ENCODE measurements at regions not wholly inside any gene's neighbourhood (a gene's known extent, or its start where the extent isn't known, plus 50 kb on each side); places are given as distances from the start of the nearest gene placed in this dataset.

DNA sequence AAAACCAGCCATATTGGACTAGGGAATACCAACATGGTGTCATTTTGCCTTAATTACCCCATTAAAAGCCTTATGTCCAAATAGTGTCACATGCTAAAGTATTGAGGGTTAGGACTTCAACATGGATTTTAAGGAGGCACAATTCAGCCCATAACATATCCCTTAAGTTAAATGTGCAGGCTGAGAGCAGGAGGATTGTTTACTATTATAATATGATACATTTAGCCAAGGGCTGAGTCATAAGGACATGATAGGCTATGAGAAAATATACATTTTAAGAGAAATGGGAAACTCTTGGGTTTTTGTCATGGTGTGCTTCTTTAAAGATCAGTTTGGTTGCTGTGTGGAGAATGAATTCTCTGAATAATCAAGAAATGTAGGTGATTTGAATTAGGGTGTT is 136.8 kb downstream of the RDH14 start:
- DNase-seq = no peak

DNA sequence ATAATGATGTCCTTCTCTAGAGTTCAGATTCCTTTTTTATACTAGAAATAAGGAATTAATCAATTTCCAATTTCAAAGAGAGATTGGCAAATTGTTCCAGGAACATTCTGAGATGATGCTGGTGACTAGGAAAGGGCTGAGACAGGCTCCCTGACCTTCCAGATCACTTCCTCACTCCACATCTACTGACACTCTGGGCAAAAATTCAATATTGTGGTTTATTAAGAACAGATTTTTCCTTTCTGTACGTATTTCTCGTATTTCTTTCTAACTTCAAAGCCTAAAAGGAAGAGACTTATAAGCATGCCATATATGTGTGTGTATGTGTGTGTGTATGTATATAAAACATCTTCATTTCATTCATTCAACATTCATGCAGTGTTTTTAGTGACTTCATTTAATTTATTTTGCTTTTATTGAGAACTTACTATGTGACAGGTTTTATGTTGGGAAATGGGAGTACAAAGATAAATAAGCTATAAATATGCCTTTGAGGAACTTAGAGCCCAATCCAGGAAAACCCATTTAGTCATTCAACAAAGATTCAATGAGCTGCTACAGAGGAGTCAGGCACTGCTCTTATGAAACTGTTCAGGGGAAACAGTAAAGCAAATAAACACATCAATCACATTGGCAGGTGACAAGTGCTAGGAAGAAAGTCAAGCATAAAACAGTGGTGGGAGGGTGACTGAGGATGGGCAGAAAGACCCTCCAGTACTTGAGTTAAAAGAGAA is 137.9 kb downstream of the RDH14 start:
- DNase-seq = no peak

DNA sequence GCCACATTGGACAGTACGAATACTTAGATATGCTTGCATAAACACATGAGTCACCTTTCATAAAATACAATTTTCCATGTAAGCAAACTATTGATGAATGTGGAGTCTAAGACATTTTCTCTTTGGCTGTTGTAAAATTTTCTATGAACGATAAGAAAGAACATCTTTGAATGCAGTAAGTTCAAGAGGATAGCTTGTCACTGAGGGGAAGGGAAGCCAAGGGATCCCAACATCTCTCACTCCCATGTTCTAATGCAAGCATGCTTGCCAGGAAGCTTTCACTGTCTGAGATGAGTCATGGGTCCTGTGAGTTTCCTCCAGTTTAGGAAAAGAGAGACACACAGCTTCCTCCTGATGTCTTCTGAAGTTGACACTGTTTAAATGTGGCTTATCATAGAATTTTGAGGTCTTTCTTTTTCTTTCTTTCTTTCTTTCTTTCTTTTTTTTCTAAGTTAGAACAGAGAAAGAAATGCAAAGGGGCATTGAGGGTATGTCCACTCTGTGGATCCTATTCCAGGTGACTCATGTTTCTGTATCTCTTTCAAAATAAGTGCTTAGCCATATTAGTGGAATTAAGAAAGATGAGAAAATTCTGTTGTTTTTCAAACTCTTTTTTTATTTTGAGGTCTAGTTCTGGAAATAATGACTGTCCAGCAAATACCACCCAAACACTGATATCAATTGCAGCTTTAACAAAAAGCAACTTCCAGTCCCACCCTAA is 146.6 kb downstream of the RDH14 start:
- no peak for DNase-seq

DNA sequence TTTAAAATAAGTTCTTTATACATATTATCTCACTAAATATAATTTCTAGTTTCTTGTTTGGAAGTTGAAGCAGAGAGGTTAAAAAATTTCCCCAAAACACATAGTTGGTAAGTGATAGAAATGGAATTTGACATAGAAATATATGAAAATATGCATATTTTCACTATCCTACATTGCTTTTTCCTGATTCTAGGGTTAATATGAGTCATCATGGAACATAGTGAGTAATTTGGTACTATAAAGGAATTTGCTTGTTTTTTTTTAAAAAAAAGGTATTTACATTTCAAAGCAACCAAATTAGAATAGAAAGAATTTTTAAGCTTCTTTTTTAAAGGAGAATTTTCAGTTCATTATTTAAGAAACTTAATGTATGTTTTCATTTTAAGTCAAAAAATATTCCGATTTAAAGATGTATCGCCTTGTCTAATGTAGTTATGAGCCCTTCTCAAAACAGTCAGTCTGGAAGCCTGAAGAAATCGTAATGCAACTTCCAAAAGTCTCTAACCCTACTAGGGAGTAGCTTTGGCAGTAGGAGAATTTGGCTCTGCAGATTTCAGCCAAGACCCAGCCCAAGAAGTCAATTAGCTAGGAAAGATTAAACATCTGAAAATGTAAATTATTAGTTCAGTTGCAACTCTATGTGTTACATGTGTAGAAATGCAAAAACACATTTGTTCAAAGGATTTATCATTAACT is 147.3 kb downstream of the RDH14 start:
- DNase-seq = no peak

DNA sequence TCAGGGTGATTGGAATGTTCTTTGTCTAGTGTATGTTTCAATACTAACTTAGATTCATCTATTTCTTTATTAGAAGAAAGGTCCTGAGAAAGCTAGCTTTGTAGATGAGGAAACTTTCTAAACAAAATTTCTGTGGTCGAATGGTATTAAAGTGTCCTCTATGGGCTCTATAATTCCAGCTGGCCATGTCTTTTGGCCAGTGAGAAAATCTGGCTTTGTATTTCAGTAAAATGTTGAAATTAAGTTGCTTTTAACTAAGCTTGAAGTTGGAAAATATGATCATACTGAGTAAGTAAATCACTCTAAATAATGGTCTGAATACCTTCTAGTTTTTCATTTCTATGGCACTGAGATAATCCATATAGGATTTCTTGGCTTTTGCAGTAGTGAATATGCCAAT is 148.8 kb downstream of the RDH14 start:
- DNase-seq = no peak

DNA sequence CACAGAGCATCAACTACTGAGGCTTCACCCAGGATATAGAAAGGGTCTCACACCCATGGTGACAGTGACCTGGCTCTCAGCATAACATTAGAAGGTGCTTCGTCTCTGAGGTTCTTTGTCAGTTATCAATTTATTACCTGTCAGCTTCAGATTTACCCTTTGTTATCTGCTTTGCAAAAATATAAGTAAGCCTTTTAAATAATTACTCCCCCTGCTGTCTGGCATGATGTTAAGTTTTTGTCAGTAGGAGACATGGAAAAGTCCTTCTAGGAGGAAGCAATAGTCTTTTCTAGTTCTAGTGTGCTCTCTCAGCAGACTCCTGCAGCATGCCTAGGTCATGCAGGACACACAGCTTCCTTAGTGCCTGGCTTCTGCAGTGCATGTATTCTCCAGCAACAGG is 149.9 kb downstream of the RDH14 start:
- no peak for DNase-seq

DNA sequence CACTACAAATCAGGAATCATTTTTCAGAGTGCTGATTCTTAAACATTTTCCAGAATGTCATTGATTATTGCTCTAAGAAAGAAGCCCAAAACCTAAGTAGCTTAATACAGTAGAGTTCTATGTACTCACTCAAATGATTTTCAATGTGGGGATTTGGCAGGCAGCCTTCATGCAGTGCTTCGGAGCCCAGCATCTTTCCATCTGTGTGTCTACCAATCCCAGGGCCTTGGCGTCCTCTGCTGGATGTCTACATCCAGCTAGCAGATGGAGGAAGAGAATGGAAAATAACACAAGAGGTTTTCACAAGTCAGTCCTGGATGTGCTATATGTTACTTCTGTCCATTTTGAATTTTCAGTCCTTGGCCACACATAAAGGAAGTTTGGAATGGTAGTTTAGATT is 151.8 kb downstream of the RDH14 start:
- DNase-seq = no peak

DNA sequence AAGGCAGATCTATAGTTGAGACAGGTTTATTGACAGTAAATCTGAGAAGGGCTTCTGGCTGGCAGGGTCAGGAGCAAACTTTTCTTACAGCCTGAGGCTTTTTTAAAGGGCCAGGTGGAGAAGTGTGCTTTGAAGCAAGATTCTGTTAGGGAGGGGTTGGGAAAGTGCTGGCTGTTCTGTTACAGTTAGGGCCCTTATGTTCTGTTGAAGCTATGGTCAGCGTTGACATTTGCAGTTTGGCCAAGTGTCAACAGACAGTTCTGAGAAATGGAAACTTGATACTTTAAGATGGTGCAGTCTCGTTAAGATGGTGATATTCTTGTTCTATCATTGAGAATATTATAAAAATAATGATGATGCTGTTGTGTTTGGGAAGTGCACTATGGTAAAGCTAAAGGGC is 154.2 kb downstream of the RDH14 start:
- DNase-seq = no peak

DNA sequence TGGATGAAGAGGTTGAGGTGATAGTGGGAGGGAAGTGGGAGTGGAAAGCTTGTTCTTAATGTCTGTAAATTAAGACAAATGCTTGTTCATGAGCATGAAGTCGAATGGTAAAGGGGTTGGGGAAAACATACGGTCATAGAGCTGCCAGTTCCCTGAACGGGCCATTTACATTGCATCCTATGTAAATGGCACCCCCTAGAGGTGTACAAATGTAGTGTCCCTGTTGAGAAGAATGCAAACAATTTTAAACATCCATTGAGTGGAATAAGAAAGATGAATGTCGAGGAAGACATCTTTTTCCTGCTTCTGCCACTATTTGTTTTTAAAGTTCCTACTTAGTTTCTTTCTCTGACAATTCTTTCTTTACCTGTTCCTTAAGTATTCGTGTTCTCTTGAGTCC is 155.7 kb downstream of the RDH14 start:
- no peak for DNase-seq

DNA sequence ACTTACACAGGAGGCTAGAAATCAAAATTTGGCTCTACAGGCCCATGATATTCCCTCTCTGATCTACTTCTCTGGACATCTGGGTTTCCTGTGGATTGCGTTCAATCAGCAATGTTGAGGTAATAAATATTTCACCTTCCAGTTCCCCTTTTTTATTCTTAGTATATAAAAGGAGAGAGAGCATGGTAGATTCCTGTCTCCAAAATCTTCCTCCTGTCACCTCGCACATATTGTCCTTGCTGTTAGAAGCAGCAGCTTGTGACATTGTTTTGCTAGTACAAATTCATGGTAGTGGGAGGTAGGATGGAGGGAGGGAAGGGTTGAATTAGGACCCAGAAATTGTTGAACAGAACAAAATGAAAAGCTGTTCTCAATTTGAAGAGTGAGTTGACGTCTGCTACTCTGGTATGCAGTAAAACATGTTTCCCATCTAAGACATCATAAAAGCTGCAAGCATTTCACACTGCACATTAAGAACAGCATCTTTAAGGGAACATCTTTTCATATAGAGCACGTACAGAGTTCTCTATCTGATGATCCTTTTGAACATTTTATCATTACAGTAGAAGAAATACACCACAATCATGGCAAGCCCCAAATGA is 156.4 kb downstream of the RDH14 start:
- no peak for DNase-seq

DNA sequence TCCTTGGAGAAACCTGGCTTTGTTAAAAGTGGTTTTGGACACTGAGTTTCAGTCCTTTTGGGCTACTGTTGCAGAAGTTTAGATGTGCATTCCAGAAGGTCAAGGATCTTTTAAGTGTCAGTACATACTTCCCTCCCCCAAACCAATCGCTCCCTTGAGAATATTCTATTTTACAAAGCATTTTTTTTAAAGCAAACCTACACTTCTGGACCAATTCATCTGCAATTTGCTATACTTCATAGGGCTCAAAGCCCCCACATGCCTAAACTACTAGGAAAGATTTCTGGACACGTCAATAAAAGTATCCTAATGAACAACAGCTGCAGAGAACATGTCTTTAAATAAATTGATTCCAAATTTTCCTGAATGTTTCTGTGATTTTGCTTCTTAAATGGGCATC is 157.6 kb downstream of the RDH14 start:
- no peak for DNase-seq

DNA sequence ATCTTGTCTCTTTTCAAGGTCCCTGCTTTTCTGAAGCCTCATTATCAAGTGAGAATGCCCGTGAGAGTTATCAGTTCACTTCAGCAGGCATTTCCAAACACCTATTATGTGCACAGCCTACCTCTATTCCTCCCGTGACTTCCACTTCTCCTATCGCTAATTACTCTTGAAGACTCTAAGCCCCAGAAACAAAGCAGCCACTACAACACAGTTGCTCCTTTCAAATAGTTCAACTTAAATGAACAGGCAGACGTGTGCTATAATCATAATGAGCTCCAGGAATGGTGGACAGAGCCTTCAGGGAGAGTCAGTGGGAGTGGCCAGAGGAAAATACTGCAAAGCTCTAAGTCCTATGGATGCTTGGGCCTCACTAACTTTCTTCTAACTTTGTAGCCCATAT is 159.0 kb downstream of the RDH14 start:
- no peak for DNase-seq

DNA sequence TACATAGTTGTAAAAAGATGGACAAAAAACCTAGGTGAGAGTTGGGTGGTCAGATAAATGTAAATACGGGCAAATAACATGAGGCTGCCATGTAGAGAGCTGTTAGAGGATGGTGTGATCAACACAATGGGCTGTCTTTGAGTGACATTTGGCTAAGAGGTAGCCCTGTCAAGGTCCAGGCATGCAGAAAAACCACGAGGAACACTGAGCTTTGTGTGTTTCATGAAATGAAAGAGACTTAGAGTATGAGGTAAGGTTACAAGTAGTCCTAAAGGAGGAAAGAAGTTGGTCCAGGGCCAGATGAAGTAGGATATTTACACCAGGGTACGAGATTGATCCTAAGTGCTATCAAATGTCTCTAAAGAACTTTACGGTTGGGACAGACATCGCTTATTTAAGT is 160.9 kb downstream of the RDH14 start:
- DNase-seq = no peak

DNA sequence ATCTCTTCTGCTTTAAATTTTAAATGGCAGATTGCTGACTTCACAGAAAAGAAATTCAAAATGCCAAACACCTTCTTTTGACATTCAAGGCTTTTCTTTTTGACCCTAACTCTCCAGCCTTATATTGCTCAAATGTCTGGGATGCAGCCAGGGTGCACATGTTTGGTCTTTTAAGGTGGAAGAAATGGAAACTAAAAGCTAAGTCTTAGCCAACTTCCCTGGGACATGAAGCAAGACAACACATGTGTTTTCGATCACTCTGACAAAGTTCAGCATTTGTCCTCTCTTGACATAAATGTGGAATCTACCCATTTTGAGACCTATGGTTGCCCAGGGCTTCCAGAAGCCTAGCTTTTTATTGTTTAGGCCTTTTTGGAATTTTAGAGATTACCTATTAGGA is 161.6 kb downstream of the RDH14 start:
- no peak for DNase-seq

DNA sequence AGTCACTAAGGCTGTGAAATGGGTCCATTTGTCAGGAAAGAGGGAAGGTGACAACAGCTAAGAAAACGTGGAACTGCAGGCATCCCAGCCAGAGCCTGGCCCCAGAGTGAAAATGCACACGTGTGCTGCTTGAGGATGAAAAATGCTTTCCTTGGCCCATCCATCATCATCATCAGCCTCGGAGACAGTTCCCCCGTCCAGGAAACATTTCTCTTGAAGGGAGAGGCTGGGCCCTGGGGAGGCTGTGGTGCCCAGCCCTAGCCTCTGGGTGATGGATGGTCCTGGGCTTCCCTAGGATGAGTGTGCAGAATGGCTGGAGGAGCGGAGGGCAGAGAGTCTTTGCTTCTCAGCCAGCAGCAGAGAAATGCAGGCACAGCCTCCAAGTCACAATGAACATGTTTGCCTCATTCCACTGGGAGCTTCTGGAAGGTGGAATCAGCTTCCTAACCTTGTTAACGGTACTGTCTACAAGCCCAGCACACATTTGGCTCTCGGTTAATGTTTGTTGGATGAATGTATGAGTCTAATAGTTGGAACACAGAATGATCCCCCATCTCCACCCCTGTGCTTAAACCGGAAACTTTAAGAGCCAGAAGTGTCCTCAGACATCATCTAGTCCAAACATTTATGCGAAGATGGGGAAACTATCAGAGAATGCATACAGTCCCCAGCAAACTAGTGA is 164.0 kb downstream of the RDH14 start:
- DNase-seq = no peak

DNA sequence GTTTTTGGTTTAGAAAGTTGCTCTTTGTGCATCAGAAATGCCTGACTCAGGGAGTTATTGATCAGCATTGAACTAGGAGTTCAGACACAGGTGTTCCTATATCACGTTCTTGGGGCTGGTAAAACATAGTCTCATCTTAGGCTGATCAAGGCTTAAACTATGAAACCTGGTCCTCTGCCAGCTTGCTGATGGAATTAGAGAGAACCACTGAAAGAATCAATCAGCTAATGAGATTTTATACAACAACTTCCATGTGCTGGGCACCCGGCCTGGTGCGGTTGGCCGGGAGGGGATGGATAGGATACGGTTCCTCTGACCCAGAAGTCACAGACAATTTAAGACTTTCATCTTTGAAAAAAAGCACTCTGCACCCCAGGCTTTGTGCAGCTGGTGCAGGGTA is 164.9 kb downstream of the RDH14 start:
- no peak for DNase-seq

DNA sequence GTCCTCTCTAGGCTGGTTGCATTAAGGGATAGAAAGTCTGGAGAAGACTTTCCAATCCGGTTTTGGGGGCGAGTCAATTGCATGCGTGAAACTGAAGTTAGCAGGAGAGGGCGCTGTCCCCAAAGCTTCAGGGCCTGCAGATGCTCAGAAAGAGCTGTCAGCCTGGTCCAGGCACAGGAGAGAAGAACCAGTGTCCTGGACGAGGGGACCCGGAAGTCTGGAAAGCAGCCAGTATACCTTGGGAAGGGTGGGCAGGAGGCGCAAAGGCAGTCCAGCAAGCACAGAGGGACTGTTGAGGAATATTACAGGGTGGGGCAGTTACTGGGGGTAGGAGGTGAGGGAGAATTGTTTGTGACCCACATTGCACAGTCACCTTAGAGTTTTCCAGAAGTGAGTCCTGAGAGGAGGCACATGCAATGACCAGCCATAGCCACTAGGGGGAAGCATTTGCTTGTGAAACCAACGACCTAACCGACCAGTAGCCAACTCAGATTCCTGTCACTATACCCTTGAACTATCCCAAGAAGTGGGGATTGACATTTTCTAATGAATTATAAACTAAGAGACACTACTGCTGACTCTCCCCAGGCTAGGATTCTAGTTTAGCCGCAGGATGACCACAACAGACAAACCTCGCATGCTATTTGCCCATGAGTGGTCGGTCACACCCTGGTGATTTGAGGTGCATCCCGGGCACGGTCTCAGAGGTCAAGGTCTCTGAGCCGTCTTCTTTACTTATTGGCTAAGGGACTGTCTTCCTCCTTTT is 172.8 kb downstream of the RDH14 start:
- DNase-seq = peak; percentile 79

DNA sequence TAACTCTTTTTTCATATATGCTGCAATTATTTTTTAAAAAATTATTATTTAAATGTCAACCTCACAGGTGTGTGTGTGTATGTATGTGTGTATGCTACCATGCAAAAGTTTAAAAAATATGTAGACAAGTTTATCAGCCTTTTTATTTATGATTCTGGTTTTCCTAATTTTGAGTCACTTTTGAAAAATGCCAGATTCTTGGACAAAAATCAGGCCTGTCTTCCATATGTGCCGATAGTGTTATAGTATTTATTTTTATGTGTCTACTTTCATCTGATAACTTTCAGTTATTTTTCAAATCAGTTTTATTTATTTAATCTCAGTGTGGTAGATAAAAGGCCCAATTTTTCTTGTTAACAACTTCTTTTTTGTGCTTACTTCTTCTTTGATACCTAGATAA is 176.2 kb downstream of the RDH14 start:
- DNase-seq = no peak

DNA sequence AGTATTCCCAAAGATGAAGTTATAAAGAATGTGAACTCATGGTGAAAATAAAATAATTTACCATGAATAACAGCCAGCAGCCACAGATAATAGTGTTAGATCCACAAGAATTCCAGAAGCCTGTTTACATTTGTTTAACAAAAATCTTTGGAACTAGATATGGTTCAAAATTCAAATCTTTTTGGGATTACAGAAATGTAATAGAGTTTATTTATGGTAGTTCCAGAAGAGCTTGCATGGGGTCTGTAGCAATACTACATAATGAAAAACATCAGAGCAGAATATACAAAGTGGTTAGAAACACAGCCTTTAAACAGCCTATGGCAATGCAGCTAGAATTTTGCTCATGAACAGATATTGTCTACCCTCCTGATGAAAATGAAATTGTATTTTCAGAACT is 179.1 kb downstream of the RDH14 start:
- DNase-seq = no peak

DNA sequence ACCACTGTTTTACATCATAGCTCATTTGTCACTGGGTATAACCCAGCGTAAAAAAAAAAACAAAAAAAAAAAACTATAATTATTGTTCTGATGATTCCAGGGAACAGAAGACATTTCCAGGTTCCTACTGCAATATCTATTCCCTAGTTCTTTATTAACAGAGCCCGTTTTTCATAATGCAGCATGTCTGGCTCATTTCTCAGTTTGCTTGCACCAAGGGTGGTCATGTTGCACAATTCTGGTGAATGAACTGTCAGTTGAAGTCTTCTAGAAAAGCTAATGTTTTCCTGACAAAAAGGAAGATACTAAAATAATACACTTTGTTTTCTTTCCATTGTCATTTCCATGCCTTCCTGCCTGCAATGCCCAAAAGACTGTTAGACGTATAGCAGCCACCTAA is 180.1 kb downstream of the RDH14 start:
- no peak for DNase-seq

DNA sequence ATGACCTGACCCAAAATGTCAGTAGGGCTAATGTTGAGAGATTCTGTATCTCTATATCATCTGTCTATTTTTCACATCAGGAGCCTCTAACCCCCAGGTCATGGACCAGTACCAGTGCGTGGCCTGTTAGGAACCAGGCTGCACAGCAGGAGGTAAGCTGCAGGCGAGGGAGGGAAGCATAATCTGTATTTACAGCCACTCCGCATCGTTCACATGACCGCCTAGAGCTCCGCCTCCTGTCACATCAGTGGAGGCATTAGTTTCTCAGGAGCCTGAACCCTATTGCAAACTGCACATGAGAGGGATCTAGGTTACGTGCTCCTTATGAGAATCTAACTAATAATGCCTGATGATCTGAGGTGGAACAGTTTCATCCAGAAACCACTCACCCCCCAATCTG is 180.6 kb downstream of the RDH14 start:
- no peak for DNase-seq

All from left kidney (tissue), 1 donor.